M059J (cell line): ENCODE measurements at regions not wholly inside any gene's neighbourhood (a gene's known extent, or its start where the extent isn't known, plus 50 kb on each side); places are given as distances from the start of the nearest gene placed in this dataset.

Source experiments
- DNase-seq: peaks from one replicate; pipeline ENCODE4 v3.0.0-alpha.2; 2012; ENCODE audit warnings: low read depth

DNA sequence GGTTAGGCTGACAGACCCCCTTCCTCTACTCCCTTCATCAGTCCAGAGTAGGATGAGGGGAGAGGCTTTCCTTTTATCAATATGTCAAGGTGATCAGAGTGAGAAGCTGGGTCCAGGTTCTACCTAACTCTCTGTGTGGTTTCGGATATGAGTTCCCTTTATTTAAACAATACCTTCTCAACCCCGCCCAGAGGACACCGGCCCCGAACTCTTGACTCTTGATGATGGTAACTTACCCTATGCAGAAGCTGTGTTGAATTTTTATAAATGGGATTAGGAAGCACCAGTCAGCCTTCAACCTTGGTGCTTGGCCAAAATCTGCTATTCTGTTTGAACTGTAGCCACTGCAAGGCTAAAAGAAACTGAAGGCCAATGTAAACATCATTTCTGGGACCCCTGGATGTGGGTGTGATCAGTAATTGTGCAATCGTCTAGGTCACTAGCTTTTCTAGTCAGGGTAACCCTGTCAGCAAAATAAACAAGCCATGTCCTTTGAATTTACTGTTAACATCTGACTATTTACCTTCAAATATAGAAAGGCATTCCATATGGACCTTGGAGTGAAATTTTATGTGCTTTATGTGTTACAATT is 398.3 kb downstream of the SEC16B start:
- no peak for DNase-seq

DNA sequence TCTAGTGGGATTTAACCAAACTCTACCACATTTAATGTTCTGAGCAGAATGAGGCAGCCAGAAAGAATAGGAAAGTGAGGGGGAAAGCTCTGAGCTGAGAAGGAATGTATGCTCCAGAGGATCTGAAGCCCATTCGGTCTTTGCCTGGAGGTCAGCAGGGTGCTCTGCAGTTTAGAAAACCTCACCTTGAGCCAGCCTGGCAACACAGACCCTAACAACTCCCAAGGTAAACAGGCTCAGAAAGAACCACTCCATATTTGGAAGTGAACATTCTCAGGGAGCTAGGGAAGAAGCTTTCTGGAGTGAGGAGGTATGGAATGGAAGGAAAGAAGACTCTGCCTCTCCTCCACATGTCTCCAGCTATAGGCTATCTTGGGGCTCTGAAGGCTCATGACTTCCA is 398.8 kb downstream of the SEC16B start:
- DNase-seq, result no peak

GRCh38 chr1:177569476-177569875 is 398.7 kb downstream of the BRINP2 start:
- DNase-seq, result no peak

DNA sequence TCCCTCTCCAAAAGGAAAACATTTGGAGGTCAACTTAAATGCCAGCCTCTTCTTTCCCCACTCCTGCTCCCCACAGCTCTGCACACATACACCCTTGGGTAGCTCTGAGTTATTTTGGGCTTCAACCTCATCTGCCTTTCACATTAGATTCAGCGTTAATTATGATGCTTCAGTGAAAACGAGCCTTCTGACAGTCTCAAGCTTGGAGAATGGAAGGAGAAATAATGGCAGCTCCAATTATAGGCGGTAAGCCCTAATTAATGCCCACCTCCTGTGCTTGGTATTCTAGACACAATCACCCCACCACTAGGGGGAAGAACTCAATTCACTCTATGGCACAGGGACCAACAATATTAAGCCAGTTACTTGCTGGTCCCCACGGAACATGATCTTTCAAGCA is 397.9 kb downstream of the BRINP2 start:
- no peak for DNase-seq

DNA sequence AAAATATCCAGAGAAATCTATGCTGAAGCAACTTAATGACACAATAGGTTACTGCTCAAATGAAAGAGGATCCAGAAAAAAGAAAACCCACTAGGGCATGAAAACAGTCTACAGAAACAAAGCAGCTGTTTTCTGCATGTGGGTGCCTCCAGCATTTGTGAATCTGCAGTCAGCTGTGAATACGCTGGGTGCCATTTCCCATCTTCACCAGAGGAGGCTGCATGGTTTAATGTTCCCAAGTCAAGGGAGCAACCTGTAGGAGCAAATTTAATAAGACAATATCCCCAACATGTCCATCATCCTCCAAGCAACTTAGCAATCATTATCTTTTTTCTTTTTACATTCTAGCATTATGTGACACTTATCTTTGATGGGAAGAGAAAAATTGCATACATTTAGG is 396.6 kb downstream of the BRINP2 start:
- DNase-seq, result no peak

DNA sequence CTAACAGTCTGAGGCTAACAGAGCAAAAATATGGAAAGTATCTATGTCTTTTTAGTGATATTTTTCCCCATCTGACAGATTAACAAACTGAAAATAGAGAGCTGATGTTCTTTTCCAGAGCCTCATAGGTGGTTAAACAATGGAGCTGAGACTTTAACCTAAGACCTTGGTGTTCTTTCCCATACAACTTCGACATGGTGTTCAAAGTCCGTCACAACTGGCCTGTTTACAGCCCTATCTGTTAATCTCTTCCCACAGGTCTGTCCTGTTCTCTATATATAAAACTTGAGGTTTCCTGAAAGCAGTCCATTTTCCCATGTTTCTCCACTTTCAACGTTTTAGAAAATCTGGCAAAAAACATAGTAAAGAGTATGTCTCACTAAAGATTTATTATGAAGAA is 395.7 kb downstream of the BRINP2 start:
- no peak for DNase-seq

- DNase-seq, result no peak
These were observed 390.7 kb downstream of the BRINP2 start for GRCh38 chr1:177561436-177561835.

DNA sequence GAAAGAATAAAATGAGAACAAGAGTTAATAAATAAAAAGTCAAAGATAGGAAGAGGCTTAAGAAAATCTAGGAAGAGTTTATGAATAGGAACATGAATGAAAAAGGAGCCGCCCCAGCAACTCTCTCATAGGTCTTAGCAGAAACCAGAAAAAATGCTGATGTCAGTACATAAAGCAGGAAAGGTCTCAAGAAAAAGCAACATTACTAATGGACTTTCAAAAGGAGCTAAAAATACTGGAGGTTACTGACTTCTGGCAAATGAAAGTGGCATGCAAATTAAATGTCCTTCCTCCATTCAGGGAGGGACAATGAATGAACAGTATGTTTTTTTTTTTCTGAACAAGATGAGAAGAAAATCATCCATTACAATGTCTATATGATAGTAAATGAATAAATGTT is 387.6 kb downstream of the BRINP2 start:
- DNase-seq, result no peak

GRCh38 chr1:177556163-177556562 is 385.4 kb downstream of the BRINP2 start:
- no peak for DNase-seq

DNA sequence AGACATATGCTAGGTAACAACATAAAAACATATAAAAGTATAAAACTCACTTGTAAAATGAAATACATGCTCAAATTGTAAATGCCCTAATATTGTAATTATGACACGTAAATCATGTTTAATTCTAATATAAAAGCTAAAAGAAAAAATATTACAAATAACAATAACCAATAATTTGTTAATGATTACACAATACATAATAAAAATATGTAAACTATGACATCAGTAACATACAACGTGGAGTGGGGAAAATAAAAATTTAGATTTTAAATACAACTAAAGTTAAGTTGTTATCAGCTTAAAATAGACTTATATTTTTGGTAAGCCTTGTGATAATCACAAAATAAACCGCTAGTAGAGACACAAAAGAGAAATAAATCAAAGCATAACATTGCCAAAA is 376.4 kb downstream of the BRINP2 start:
- DNase-seq, result no peak

DNA sequence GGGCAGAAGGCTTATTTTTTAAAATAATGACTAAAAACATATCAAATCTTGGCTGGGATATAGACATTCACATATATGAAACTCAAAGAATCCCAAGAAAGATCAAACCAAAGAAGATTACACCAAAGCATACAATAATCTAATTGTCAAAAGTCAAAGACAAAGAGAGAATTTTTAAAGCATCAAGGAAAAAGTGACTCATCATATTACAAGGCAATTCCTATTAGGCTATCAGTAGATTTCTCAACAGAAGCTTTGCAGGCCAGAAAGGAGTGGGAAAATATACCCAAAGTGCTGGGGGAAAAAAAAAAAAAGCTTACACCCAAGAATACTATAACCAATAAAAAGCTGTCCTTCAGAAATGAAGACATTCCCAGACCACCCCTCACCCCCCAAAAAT is 375.6 kb downstream of the BRINP2 start:
- DNase-seq, result no peak

DNA sequence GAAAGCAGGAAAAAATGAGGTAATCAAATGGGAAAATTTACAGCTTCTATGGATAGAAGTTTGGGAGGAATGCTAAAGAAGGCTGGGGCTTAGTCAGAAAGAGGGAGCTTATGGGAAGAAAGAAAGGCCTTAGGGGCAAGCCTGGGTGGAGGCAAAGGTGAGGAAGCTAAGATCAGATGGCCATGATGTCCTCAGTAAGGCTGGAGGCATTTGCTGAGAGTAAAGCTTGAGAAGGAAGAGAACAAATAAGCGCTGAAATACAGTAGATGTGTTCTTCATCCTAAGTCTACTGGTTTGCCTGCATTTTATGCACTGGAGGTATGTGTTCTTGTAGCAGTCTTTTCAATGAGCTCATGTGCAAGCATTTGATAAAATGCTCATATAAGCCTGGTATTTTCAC is 355.4 kb downstream of the BRINP2 start:
- DNase-seq, result no peak

DNA sequence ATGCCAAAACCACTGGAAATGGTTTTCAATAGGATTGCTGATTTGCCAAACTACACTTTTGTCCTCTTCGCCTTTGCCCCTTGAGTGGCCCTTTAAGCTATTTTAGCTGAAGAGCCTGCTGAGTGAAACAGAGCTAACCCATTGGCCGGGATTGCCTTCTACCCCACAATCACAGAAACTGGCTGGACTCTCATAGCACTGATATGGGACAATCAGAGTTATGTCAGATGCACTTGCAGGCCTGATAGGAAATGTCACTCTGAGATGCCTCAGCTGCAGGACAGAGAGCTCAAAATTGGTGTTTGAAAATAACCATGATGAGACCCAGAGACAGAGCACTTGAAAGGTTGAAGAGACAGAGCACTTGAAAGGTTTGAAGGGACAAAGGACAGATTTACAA is 354.4 kb downstream of the BRINP2 start:
- DNase-seq, result no peak

DNA sequence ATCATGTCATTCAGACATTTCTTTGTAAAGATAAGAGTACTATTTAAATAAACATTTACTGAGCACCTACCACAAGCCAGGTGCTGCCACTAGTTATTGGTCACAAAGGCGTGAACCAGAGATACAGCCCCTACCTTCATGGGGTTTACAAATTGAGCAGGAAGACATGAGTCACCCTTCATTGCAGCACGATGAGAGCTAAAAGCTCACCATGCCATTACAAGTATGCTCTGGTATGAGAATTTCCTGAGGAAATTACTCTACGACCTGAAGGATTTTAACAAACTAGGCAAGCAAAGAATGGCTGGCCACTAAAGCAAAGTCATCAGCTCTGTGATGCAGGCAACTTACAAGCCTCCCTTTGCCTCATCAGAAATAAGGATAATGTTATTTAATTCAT is 346.8 kb downstream of the BRINP2 start:
- peak; percentile 6 for DNase-seq

DNA sequence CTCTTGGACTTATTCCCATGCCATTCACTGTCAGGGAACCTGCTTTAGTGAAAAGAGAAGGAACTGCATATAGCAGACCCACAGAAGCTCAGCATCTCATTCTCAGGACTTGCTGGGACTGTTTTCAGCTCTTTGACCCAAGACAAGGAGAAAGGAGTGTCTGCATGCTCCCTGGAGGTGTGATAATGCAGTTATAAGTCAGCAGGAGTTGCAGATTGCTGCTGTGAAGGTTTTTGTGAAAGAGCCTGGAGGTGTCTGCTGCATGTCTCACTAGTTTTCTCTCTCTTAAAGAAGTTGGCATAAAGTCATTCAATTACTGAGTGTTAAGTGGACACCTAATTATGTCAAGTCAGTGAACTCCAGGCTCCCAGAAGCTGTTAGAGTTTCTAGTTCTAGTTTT is 343.4 kb downstream of the BRINP2 start:
- DNase-seq, result no peak

DNA sequence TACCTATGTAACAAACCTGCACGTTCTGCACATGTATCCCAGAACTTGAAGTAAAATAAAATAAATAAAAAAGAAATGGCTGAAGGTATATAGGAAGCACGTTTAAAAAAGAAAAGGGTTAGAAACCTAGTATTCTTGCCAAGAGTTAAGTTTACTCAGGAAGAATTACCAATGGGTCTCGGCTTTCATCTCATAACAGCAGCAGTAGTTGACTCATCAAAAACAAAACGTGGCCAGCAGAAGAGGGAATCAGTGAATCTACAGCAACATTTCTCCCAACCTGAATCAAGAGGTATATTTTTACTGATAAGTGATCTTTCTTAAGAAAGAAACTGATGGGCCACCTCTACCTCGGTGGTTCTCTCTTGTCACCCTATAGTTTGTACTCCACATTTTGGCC is 340.3 kb downstream of the BRINP2 start:
- DNase-seq, result no peak

- DNase-seq, result peak; percentile 54
These were observed 335.3 kb downstream of the BRINP2 start for GRCh38 chr1:177505905-177506590.

DNA sequence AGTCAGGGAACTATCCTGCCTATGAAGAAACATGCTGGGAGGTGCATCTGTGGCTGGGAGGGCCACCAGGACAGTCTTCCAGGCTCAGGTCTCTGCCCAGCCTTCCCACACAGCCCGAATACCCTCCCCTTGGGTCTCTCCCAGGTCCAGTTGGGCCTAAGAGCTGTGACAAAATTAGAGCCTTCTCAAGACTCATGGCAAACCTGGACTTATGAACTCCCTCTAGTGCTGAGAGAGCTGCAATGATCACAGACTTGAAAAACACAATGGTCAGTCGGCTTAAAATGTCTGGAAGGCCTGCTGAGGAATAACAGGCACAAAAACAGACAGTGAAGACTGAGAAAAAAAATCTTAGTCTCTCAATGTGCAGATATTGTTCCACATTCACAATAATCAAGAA is 325.1 kb downstream of the BRINP2 start:
- DNase-seq, result no peak

DNA sequence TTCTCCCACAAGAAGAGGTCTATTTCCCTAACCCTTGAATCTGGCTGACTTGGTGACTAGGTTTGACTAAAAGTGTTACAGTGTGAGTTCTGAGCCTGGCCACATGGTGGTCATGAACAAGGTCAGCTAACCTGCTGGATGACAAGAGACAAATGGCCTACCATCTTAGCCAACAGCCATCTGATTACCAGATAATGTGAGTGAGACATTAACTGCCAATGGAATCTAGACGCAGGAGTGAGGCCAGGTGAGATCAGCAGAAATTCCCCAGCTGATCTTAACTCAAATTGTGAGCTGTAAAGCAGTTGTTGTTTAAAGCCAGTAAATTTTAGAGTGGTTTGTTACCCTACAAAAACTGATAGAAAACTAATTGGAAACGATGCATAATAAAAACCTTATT is 320.0 kb downstream of the BRINP2 start:
- DNase-seq, result no peak

DNA sequence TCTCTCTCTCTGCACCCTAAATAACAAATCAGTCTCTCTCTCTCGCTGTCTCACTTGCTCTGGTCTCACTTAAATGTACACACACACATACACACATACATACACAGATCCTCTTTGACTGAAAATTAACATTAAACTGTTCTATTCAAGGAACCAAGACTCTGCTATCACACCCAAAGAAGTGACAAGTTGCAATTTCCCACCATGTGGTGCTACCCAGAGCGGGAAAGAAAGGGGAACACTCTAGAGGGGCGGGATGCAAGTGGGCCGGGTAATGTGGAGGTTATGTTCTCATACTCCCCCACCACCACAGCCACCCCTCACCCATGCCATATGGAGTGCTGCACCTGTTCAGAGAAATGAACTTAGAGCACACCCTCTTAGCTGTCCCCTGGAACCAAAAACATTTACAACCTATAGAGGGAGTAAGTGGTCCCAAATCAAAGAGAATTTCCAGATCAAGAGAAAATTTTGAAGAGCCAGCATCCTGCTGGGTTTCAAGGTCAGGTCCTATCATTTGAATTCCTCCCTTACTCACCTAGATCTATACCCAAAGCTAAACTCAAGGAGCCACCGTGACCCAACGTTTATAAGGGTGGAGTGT is 319.4 kb downstream of the BRINP2 start:
- no peak for DNase-seq

DNA sequence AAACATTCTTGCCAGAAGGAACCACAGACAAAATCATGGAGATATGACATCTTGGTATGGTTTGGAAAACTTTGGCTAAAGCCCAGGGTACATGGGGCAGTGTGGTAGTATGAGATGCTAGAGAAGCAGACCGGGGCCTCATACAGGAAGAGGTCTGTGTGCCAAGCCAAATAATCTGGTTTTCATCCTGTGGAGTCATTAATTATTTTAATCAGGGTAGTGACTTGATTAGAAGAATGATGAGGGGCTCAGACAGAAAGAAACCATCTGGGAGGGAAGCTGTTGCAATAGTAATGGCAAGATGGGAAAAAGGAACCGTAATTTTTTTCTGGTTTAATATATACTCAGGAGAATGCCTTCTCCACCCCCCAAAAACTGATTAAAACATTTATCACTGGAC is 318.0 kb downstream of the BRINP2 start:
- no peak for DNase-seq

- DNase-seq, result no peak
These were observed 316.7 kb downstream of the BRINP2 start for GRCh38 chr1:177487481-177487880.

- no peak for DNase-seq
These were observed 310.1 kb downstream of the BRINP2 start for GRCh38 chr1:177480741-177481305.
